Colon (tissue), 2 donors: ENCODE measurements at regions not wholly inside any gene's neighbourhood (a gene's known extent, or its start where the extent isn't known, plus 50 kb on each side); places are given as distances from the start of the nearest gene placed in this dataset.

Experiments
- FAIRE-seq: peaks from 2 replicates; lab custom pipeline; 2012; peaks lifted over from hg19 to GRCh38; lab: Jason Lieb, UNC
- donor health status: control.
- donor health status: control.

DNA sequence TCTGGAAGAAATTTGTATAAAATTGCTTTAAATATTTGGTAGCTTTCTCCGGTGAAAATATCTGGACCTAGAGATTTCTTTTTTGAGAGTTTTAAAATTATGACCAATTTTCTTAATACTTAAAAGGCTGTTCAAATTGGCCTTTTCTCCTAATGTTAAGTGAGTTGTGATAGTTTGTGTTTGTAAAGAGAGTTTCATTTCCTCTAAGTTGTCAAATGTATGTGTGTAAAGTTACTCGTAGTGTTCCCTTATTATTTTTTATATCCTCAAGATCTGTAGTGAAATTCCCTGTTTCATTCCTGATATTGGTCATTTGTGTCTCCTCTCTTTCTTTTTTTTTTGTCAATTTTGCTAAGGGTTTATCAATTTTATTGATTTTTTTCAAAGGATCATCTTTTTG lies 92.6 kb upstream of the CTNNB1 start:
- FAIRE-seq = no peak

DNA sequence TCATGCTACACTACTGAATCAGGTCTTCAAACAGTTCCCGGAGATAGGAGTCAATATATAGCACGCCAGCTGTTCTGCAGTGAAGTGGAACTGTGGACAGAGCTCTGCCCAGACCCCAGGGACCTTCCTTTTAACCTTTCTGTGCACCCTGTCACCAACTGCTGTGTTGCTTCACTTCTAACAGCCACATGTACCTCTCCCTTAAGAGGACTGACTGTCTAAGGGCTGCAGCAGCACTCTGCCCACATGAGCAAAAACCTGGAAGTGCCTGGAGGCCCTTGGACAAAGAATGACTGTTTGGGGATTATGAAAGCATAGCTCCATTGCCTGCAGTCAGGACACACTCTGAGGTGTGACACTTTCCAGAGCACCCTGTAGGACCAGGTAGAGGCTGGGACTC lies 88.3 kb upstream of the CTNNB1 start:
- FAIRE-seq = no peak

DNA sequence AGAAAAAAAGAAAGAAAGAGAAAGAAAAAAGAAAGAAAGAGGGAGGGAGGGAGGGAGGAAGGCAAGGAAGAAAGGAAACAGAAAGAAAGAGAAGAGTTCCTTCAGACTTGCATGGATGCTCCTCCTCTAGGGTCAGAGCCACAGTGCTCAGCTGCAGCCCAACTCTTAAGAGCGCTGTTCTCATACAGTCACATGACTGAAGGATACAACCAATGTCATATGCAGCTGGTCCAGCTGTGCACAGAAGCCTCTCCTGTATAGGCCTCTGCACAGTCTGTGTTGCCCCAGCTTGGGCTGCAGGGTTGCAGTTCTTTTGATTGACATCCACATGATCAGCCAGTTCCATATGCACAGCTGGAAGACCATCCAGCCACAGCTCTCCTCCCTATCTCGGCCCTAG lies 86.8 kb upstream of the CTNNB1 start:
- FAIRE-seq = no peak

DNA sequence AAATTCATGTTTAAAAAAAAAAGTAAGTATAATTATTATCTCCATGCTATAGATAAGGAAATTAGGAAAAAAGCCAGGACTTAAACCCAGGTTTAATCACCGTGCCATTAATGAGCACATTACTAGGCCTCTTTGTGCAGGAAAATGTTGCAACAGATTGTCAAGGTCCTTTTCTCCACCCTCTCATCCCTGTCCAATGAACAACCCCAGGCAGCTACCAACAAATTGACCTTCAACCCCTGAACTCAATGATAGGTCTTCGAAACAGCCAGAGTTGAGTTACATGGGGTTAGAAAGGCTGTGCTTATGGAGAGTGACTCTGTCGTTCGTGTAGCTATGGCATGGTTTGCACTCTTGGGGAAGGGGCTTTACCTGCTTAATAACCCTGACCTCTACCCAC lies 84.2 kb upstream of the CTNNB1 start:
- no peak for FAIRE-seq

DNA sequence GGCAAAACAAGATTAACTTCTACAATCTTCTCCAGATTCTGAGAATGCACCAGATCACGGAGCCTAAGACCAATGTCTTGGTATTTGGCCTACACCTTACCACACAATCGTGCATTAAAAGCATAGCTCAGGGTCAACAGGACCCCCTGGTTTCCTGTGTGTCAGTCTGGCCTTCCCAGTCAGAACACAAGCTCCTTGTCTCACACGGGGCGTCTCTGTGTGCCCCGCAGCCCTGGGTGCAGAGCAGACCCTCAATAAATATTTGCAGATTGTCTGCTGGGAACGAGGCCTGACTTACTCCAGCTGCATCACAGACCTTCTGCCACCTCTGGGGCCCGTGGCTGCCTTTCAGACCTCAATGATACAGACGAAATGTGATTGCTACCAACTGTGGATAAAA lies 82.5 kb upstream of the CTNNB1 start:
- FAIRE-seq = no peak

DNA sequence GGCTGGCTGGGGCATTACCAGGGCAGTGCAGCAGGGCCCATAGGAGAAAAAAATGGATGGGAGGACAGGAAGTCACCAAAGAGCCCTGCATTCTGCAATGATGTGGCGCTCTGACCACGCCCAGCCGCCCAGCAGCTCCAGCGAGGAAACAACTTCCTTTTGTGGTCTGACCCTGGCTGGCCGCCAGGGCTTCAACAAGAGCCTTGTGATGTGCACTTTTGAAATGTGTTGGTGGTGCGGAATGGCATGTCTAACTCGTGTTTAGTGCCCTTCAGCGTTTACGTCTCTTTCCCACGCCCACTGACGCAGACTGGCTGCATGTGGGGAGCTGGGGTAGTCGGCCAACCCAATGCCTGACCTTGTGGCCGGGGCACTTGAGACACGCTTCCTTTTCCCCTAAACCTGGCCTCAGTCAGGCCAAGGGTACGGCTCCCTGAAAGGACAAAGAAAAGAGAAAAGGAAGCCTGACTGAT lies 81.9 kb upstream of the CTNNB1 start:
- FAIRE-seq = no peak

DNA sequence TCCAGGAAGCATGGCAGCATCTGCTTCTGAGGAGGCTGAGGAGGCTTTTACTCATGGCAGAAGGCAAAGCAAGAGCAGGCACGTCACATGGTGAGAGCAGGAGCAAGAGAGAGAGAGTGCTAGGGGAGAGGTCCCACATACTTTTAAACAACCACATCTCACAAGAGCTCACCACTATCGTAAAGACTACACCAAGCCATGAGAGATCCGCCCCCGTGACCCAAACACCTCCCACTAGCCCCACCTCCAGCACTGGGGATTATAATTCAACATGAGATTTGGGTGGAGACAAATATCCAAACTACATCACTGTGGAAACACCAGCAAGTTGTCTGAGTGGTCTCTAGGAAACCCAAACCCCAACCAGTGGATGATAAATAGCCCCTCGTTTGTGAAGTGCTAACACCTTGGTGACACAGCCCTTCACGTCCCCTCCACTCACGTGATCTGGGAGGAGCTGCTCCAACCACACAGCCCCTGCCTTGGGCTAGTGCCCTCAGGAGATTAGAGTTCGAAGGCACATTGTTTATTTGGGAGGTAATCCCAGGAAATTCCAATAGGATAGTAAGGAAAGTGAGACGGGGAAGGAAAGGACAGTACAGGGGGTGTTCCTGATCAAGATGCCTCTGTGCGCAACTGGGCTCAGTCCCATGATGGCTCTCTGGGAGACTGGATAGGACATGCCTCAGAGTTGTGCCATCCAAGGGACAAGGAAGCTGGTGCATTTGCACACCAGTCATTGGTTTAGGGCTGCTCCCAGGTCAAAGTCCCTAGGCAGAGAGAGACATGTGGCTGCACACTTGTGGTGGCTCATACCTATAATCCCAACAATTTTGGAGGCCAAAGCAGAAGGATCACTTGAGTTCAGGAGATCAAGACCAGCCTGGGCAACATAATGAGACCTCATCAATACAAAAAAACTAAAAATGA lies 80.6 kb upstream of the CTNNB1 start:
- FAIRE-seq = no peak

DNA sequence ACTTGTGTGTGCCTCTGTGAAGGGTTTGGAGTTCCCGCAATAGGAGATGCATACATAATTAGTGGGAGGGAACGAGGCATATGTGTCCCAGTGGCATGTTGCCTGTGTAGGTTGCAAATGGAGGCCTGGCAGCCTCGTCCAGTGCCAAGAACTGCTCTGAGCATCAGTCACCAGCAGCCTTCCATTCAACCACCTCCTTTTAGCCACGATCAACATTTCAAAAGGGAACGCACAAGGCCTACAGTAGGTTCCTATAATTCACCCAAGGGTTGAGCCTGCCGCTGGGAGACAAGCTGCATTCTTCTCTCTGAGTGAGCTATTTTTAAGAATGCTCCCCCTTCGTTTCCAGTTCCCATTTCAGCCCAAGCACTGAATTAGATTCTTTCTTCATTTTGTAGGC lies 78.8 kb upstream of the CTNNB1 start:
- FAIRE-seq = no peak

DNA sequence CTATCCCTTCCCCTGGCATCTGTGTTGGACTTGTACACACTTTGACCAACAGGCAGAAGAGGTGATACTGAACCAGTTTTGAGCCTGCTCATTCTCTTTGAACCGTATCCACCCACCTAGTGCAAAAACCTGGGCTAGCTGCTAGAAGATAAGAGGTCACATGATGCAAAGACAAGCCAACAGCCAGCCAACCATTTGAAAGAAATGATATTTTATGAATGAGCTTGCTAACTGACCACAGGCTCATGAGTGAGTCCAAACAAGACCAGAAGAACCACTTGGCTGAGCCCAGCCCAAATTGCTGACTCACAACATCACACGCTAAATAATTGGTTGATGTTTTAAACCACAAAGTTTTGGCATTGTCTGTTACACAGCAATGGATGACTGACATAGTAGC lies 74.0 kb upstream of the CTNNB1 start:
- no peak for FAIRE-seq

DNA sequence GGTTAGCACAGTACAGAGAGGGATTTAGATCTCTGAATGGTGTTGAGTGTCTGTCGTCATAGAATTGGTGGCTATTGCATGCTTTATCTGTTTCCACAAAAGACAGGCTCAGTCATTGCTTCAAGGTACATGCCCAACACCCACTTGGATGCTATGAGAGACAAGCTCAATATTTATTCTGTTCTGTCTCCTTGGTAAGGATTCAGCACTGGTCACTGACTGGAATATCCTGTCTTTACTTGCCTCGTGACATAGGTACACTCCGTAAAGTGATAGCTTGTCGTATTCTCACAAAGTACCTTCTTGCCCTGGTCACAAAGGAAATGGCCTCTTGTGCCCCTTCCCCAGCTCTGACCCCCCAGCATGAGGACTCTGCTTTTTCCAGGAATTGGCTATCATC lies 72.8 kb upstream of the CTNNB1 start:
- no peak for FAIRE-seq

DNA sequence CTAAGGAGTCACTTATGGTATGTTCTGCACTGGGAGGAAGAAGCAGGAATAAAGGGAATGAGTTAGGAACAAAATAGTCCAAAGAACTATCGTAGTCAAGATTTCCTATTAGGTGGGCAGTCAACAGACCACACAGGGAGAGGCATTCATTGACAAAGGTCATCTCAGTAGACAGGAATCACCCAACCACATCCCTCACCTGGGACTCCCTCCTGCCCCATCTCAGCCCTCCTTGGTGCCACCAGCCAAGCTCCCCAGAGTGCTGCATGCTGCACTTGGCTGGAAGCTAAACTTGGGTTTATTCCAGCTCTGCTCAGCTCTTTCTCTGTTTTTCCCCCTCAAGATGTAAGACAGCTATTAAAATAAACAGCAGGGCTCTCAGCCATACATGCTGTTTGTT lies 72.3 kb upstream of the CTNNB1 start:
- no peak for FAIRE-seq

DNA sequence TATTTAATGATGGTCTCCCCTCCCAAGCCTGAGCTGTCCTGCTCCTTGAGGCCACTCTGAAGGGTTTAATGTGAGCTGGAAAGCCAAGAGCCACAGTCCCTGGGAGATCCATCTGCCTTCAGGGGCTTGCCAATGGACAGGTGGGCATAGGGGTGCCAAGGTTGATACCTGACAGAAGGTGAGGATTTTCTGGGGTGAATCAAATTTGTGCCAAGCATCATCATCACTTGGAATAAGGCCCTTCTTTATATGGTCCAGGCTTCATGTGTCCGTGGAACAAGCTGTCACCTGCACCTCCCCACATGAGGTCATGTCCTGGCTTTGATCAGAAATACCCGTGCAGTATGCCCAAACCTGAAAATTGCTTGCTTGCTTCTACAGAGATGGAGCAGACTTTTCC lies 71.9 kb upstream of the CTNNB1 start:
- no peak for FAIRE-seq

DNA sequence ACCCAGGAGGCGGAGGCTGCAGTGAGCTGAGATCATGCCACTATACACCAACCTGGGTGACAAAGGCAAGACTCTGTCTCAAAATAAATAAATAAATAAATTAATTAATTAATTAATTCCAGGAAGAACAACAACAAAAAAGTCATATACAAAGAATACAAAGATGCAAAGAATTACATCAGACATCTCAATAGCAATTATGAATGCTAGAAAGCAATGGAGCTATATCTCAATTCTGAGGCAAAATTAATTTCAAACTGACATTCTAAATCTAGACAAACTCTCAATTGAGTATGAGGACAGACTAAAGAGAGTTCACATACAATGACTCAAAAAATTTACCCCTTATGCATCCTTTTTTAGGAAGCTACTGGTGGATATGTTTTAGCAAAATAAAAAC lies 69.6 kb upstream of the CTNNB1 start:
- FAIRE-seq = no peak

DNA sequence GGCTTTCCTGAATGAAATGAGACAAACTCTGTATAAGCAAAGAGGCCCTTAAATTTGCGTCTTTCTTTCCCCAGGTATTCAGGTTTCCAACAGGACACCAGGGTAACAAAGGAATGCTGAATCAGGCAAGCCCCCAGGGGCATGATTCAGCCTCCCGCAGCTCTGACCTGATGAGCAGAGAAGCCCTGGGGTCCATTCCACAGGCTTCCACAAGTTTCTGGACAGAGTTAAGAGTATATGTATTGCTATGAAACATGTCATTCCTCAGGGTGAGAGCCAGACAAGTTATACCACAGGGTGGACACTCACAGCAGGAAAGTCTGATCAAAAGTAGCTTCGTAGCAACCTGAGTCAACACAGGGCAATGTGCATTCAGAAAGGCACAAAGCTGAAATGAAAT lies 68.1 kb upstream of the CTNNB1 start:
- no peak for FAIRE-seq

DNA sequence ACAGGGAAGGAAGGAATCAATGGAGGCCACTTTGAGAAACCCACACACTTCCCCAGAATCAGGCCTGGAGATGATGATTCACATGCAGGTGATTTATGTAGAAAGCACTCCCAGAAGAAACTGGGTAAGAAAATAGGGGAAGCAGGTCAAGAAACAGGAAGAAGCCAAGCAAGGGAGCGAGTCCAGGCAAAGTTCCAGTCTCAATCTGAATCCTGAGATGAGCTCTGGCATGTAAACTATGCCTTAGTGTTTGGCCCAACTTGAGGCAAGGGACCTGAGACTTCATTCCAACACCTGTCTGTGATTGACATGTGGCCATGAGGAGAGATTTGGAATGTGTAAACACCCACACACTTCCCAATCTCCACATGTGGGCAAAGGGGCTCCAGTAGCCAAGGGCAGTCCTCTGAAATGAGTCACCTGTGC lies 61.6 kb upstream of the CTNNB1 start:
- FAIRE-seq = no peak

DNA sequence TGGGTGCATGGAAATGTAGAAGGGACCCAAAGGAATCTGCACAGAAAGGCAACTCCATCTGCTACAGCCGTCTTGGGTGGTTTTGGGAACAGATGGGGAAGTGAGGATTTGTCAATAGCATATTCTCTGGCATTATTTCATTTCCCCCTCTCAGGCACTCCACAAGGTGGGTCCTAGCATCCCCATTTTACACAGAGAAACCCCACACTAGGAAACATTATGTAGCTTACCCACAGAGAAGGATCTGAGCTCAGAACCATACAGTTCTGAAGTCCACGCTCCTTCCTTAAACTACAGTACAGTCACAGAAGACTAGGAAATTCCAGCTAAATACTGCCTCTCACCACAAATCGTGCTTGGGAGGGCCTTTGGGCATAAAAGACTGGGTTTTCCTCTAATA lies 61.2 kb upstream of the CTNNB1 start:
- FAIRE-seq = no peak

DNA sequence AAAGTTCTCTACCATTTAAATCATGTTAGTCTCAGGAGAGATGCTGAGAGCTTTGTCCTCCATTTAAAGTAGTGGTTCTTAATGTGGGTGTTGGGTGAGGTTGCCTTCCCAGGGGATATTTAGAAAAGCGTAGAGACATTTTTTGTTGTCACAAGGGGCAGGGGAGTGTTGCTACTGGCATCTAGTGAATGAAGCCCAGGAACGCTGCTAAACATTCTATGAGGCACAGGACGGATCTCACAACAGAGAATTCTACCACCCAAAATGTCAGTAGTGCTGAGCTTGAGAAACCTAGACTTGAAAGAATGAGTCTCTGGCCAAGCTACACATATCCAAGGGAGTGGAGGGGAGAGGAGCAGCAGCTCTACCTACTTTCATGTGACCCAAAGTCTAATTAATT lies 60.7 kb upstream of the CTNNB1 start:
- no peak for FAIRE-seq

DNA sequence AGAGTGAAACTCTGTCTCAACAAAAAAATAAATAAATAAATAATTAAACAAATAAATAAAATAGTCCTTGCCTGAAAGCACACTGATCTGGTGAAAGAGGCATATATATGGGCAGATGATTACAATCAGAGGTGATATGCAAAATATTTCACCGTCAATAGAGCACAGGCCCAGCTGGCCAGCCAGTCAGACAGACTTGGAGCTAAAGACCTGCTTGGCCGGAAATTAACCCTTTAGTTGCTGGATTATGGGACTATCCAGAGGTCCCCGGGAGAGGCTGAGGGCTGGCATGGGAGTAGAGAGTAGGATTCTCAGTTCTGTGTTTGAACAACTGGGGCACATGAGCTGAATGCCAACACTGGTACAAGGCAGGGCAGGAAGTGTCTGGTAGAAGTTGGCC lies 59.1 kb upstream of the CTNNB1 start:
- no peak for FAIRE-seq

DNA sequence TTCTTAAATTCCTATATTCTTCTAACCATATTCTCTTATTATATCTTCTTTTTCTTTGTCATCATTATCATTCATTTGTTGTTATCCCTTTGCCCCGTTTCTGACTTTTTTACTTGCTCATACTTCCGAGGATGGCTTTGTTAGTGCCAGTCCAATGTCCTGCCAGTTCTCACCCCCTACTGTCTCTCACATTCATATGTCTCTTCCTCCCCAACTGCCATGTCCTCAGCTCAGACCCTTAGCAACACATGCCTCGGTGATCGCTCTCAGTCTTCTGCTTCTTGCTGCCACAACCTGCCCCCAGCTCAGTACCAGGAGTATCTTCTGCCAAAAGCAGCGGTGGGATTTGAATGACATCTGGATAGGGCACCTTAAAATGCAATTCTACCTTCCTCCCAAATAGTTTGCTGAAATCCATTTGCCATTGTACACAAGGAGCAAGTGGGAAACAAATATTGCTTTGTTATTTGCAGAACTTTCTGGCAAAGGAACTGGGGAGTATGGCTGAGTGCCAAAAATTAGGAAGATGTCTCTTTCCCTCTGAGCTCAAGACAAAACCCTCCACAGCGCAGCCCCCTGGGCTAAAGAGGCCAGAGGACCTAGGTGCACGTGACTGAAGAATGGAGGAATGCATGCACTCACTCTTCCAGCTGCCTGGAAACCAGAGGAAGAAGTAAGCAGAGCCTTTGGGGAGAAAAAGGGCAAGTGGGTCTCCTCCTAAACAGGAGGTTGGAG lies 57.7 kb upstream of the CTNNB1 start:
- FAIRE-seq = no peak

DNA sequence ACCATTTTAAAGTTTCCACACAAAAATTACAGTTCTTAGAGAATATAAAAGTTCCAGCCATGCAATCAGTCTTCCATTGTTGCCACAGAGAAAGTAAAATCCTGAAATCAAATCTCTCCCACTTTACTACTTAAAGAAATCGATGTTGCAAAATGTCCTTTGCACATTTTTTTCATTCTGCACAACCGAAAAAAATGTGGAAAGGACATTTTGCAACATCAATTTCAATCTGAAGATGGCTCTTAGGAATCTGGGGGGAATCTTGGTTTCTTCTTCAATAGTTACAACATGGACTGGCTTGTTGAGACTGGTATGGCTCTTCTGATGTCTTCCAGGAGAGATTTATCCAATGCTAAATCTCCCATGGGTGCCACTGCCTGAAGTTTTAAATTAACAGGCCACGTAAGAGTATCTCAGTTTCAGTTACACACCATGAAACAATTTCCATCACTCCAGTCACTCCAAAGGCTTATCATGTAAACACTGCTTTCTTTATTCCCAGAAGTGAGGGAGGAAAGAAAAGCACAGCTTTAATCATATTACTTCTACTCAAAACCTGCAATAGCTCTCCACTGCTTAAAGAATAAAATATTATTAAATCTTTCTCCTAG lies 55.8 kb upstream of the CTNNB1 start:
- no peak for FAIRE-seq

DNA sequence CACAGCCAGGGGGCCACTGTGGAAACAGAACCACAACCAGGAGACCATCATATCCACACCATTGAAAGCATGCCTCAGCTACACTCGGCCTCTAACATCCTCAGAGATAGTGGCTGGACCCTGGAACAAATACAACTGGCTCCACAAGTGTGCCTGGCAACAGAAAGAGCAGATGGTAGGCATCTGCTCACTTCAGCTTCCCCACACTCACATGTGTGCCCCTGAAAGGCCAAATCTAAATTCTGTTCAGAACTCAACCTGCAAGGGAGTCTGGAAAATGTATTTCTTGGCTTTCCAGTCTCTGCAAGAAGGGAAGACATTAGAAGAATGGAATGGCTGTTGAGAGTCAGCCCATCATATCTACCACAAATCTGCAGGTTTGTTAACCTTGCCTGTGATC lies 54.7 kb upstream of the CTNNB1 start:
- no peak for FAIRE-seq

DNA sequence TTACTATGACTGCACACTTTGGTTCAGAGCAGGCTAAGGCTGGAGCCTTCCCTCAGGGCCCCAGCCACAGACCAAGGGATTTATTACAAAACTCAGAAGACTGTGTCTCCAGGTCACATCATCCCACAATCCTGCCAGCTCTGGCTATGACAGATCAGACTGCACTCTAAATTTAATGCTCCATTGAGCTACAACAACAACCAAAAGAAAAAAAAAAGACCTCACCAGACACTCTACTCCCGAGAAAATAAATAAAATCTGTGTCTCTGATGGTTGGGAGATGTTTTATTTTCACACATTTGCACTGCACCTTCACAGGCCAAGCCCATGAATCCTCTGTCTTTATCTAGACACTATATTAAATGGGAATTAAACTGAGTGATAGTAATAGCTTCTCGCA lies 50.8 kb upstream of the CTNNB1 start:
- FAIRE-seq = no peak

DNA sequence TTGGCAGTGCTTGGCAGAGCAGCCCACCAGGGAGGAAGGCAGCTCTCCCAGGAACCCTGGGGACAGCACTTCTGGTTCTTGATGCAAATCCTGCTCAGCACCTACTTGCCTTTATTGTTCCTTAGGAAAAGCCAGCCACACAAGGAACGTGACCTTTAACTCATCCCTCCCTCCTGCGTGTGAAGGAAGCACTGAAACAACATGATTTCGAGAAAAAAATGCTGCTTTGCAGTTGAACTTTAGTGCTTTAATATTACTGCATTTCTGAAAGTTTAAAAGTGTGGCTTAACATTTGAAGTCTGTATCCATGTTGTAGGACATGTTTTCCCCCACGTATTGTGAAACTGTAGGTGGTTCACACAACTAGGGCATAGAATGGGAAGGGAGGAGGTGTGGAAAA lies 50.4 kb upstream of the CTNNB1 start:
- no peak for FAIRE-seq
